GM12874 (cell line): ENCODE measurements at regions not wholly inside any gene's neighbourhood (a gene's known extent, or its start where the extent isn't known, plus 50 kb on each side); places are given as distances from the start of the nearest gene placed in this dataset.

Source experiments
- CTCF ChIP-seq: IDR thresholded peaks from 2 replicates; pipeline ENCODE4 v1.5.1; 2011; ENCODE audit warnings: low read depth, mild to moderate bottlenecking, control low read depth, low read length, moderate library complexity; ENCODE audit not compliant: insufficient read depth

GRCh38 chr1:17885663-17886320, 130.7 kb downstream of the ACTL8 start:
- TF ChIP-seq CTCF = no peak

GRCh38 chr1:17886386-17886785, 131.3 kb downstream of the ACTL8 start:
- no peak for TF ChIP-seq CTCF

GRCh38 chr1:17886838-17887441, 131.8 kb downstream of the ACTL8 start:
- no peak for TF ChIP-seq CTCF

- no peak for TF ChIP-seq CTCF
Observed at GRCh38 chr1:17887661-17888371, 132.7 kb downstream of the ACTL8 start.

GRCh38 chr1:17890056-17890814, 135.1 kb downstream of the ACTL8 start:
- no peak for TF ChIP-seq CTCF

GRCh38 chr1:17890815-17891191, 135.7 kb downstream of the ACTL8 start:
- no peak for TF ChIP-seq CTCF
